ENCODE measurements at regions not wholly inside any gene's neighbourhood (a gene's known extent, or its start where the extent isn't known, plus 50 kb on each side); places are given as distances from the start of the nearest gene placed in this dataset.

GRCh38 chr4:146124023-146124680, 51.4 kb upstream of the LSM6 start:
- TF ChIP-seq, protein P1, sequence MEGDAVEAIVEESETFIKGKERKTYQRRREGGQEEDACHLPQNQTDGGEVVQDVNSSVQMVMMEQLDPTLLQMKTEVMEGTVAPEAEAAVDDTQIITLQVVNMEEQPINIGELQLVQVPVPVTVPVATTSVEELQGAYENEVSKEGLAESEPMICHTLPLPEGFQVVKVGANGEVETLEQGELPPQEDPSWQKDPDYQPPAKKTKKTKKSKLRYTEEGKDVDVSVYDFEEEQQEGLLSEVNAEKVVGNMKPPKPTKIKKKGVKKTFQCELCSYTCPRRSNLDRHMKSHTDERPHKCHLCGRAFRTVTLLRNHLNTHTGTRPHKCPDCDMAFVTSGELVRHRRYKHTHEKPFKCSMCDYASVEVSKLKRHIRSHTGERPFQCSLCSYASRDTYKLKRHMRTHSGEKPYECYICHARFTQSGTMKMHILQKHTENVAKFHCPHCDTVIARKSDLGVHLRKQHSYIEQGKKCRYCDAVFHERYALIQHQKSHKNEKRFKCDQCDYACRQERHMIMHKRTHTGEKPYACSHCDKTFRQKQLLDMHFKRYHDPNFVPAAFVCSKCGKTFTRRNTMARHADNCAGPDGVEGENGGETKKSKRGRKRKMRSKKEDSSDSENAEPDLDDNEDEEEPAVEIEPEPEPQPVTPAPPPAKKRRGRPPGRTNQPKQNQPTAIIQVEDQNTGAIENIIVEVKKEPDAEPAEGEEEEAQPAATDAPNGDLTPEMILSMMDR (IDR thresholded peaks at IDR 0.05) = no peak
- DNase-seq (ENCODE audit: low read depth, low spot score) (no peak), ATAC-seq (no peak)
- Histone ChIP-seq H3K4me1 (ENCODE audit: control insufficient read depth, insufficient read depth, low read length) (no peaks in the 10 kb centered on the region), H3K4me3 (ENCODE audit: low read depth in 2 of 2, low read length in 2 of 2) (no peak overlapping the region), H3K27me3 (ENCODE audit: control insufficient read depth, insufficient read depth, low read length) (no peaks in the 10 kb centered on the region), H3K36me3 (ENCODE audit: control insufficient read depth, insufficient read depth, low read length) (no peaks in the 10 kb centered on the region), H3K9me3 (ENCODE audit: control insufficient read depth, insufficient read depth, low read depth, low read length) (no peaks in the 10 kb centered on the region), H3K27ac (ENCODE audit: low read length) (no peak overlapping the region)
- in situ Hi-C loops (cut with HindIII; ENCODE audit: low pct_unique_long_range_greater_than_20kb, low sequenced_read_pairs) = no loop called here
- intact Hi-C loops (cut with micrococcal nuclease; ENCODE audit: unreplicated experiment) = no loop called here
- ChIA-PET POLR2A (no interaction called here), CTCF (no interaction called here)
- BruUV-seq (replicated peaks) = no TSS peak

GRCh38 chr4:146123231-146123630, 52.3 kb upstream of the LSM6 start:
- Histone ChIP-seq H3K4me3 (ENCODE audit: low read depth in 2 of 2, low read length in 2 of 2) (no peak overlapping the region), H3K27me3 (ENCODE audit: control insufficient read depth, insufficient read depth, low read length) (no peaks in the 10 kb centered on the region), H3K9me3 (ENCODE audit: control insufficient read depth, insufficient read depth, low read depth, low read length) (no peaks in the 10 kb centered on the region), H3K36me3 (ENCODE audit: control insufficient read depth, insufficient read depth, low read length) (no peaks in the 10 kb centered on the region), H3K4me1 (ENCODE audit: control insufficient read depth, insufficient read depth, low read length) (no peaks in the 10 kb centered on the region), H3K27ac (ENCODE audit: low read length) (no peak overlapping the region)
- no TSS peak for BruUV-seq (replicated peaks)
- CTCF ChIA-PET = no interaction called here
- intact Hi-C loops (cut with micrococcal nuclease; ENCODE audit: unreplicated experiment) (no loop called here), in situ Hi-C loops (cut with HindIII; ENCODE audit: low pct_unique_long_range_greater_than_20kb, low sequenced_read_pairs) (no loop called here)
- DNase-seq (ENCODE audit: low read depth, low spot score) (no peak), ATAC-seq (no peak)
- TF ChIP-seq TCF7L2 (IDR thresholded peaks at IDR 0.05; ENCODE audit: low read depth, low read length) (no peak), POLR2AphosphoS5 (IDR thresholded peaks at IDR 0.05; ENCODE audit: low read depth, low read length) (no peak), SIN3A (IDR thresholded peaks at IDR 0.05; ENCODE audit: borderline replicate concordance, insufficient read depth, low read depth, low read length) (no peak)
- TF ChIP-seq, protein P1 (IDR thresholded peaks at IDR 0.05) = no peak
- TF ChIP-seq, protein P2, sequence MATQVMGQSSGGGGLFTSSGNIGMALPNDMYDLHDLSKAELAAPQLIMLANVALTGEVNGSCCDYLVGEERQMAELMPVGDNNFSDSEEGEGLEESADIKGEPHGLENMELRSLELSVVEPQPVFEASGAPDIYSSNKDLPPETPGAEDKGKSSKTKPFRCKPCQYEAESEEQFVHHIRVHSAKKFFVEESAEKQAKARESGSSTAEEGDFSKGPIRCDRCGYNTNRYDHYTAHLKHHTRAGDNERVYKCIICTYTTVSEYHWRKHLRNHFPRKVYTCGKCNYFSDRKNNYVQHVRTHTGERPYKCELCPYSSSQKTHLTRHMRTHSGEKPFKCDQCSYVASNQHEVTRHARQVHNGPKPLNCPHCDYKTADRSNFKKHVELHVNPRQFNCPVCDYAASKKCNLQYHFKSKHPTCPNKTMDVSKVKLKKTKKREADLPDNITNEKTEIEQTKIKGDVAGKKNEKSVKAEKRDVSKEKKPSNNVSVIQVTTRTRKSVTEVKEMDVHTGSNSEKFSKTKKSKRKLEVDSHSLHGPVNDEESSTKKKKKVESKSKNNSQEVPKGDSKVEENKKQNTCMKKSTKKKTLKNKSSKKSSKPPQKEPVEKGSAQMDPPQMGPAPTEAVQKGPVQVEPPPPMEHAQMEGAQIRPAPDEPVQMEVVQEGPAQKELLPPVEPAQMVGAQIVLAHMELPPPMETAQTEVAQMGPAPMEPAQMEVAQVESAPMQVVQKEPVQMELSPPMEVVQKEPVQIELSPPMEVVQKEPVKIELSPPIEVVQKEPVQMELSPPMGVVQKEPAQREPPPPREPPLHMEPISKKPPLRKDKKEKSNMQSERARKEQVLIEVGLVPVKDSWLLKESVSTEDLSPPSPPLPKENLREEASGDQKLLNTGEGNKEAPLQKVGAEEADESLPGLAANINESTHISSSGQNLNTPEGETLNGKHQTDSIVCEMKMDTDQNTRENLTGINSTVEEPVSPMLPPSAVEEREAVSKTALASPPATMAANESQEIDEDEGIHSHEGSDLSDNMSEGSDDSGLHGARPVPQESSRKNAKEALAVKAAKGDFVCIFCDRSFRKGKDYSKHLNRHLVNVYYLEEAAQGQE (IDR thresholded peaks at IDR 0.05; ENCODE audit: insufficient read depth in 1 of 2, low read depth in 2 of 2, low read length in 1 of 2) = no peak
- POLR2A ChIA-PET = no interaction called here
